Stimulated activated naive CD8-positive, alpha-beta T cell treated with anti-CD3 and anti-CD28 coated beads, Interleukin-15, amount 100 ng/mL, for 72 hours (primary cell): ENCODE measurements at regions not wholly inside any gene's neighbourhood (a gene's known extent, or its start where the extent isn't known, plus 50 kb on each side); places are given as distances from the start of the nearest gene placed in this dataset.
A peak's percentile ranks its signal among the peaks of the same experiment; 100 is the strongest.
"Not testable (repeated sequence)": the region's sequence is repeated elsewhere in the genome, so short reads cannot be mapped to it uniquely, and the experiment has no call there.

Experiments used
- ATAC-seq: fragments of 150-1000 bp; cut with Tn5 transposase; 2 replicates; pipeline ENCODE4 v1.10.0; 2021; ENCODE audit warnings: mild to moderate bottlenecking, moderate library complexity
- DNase-seq, 2 donors: peaks; one replicate each; pipeline ENCODE4 v3.0.0; 2021 to 2022
- H3K27ac Mint-ChIP-seq, 2 donors: one replicate each; pipeline ENCODE4 v1.8.0; 2022; ENCODE audit warnings: mild to moderate bottlenecking in 2 of 2, mixed read lengths in 2 of 2, moderate library complexity in 2 of 2
- H3K27me3 Mint-ChIP-seq: one replicate; pipeline ENCODE4 v1.8.0; 2022; ENCODE audit warnings: mixed read lengths
- H3K4me1 Mint-ChIP-seq: one replicate; pipeline ENCODE4 v1.8.0; 2022; ENCODE audit warnings: mild to moderate bottlenecking, mixed read lengths
- H3K4me3 Mint-ChIP-seq, 2 donors: one replicate each; pipeline ENCODE4 v1.8.0; 2022; ENCODE audit warnings: mild to moderate bottlenecking in 2 of 2, mixed read lengths in 2 of 2, moderate library complexity in 1 of 2
- H3K9me3 Mint-ChIP-seq, 2 donors: one replicate each; pipeline ENCODE4 v1.8.0; 2022; ENCODE audit warnings: mixed read lengths in 2 of 2

DNA sequence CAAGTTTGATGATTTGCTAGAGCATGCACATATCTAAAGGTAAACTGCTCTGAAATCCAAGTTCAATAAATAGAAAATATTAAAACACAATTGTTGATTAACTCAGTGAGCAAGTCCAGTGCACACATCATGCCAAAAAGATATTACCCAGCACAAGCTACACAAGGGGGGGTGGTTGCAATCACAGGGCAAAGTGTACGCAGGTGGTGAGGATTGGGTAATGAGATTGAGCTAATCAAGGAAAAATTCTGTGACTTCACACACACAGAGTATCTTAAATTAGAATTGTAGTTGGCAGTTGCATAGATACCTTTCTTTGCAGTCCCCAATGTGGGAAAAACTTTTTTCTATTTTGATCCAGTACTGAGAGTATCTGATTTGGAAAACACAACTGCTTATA is 156.1 kb upstream of the NTRK2 start:
- no peak overlapping the region for H3K27ac Mint-ChIP-seq
- H3K4me3 Mint-ChIP-seq: no peak overlapping the region
- peaks cover 21% of the 10 kb centered on the region for H3K27me3 Mint-ChIP-seq
- no peaks in the 10 kb centered on the region for H3K4me1 Mint-ChIP-seq
- H3K9me3 Mint-ChIP-seq: peaks cover 0 to 12% of the 10 kb centered on the region in 2 donors
- DNase-seq (no peak), ATAC-seq (no peak)

- Mint-ChIP-seq H3K9me3 (peaks cover 0 to 15% of the 10 kb centered on the region in 2 donors), H3K27ac (no peak overlapping the region), H3K4me1 (no peaks in the 10 kb centered on the region), H3K4me3 (no peak overlapping the region), H3K27me3 (peaks cover 21% of the 10 kb centered on the region)
- DNase-seq: no peak
- ATAC-seq: no peak
These were observed 155.6 kb upstream of the NTRK2 start for GRCh38 chr9:84513979-84514378.

- DNase-seq (no peak), ATAC-seq (no peak)
- Mint-ChIP-seq H3K27ac (peak overlapping the region; percentile 21 to 34), H3K9me3 (peaks cover 2 to 20% of the 10 kb centered on the region in 2 donors), H3K27me3 (peaks cover 21% of the 10 kb centered on the region), H3K4me1 (no peaks in the 10 kb centered on the region), H3K4me3 (no peak overlapping the region)
These were observed 155.1 kb upstream of the NTRK2 start for GRCh38 chr9:84514421-84514820.

DNA sequence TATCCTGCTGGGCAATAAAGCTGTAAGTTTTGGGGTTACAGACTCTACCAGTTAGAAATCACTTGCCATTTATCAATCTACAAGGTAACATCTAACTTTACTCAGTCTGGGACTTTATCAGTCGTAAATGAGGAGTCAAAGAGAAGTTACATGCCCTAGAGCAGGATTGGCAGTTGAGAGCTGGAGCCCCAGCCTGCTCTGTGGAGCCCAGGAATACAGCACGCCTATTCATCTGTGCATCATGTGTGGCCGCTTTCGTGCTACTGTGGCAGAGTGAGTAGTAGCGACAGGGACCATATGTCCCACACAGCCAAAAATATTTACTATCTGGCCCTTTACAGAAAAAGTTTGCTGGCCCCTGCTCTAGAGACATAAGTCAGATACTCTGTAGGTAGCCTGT is 152.5 kb upstream of the NTRK2 start:
- H3K4me3 Mint-ChIP-seq: no peak overlapping the region
- no peak overlapping the region for H3K27ac Mint-ChIP-seq
- H3K4me1 Mint-ChIP-seq: no peaks in the 10 kb centered on the region
- peaks cover 21% of the 10 kb centered on the region for H3K27me3 Mint-ChIP-seq
- peaks cover 4 to 17% of the 10 kb centered on the region in 2 donors for H3K9me3 Mint-ChIP-seq
- no peak for DNase-seq
- ATAC-seq: no peak

DNA sequence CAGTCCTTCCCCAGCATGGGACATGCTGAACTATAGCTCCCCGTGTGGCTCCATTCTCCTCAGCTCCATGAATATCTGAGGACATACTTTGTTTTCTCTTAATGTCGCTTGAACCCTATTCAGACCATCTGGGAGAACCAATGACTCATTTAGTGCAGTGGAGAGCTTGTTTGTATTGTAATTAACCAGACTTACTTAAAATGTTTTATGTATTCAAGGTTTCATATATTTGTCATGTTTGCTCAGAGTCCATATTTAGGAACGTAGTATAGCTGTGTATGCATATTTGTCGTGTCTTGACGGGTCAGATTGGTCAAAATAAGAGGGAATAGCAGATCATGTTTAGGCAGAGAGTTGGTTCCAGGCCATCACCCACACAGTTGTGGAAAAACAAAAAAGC is 150.1 kb upstream of the NTRK2 start:
- H3K27ac Mint-ChIP-seq: no peak overlapping the region
- peaks cover 4 to 17% of the 10 kb centered on the region in 2 donors for H3K9me3 Mint-ChIP-seq
- ATAC-seq (no peak), DNase-seq (no peak)
- no peaks in the 10 kb centered on the region for H3K4me1 Mint-ChIP-seq
- no peak overlapping the region for H3K4me3 Mint-ChIP-seq
- peaks cover 4% of the 10 kb centered on the region for H3K27me3 Mint-ChIP-seq

- H3K27me3 Mint-ChIP-seq: no peaks in the 10 kb centered on the region
- H3K4me1 Mint-ChIP-seq: no peaks in the 10 kb centered on the region
- no peak overlapping the region for H3K4me3 Mint-ChIP-seq
- ATAC-seq (no peak), DNase-seq (no peak)
- H3K9me3 Mint-ChIP-seq: peaks cover 4 to 17% of the 10 kb centered on the region in 2 donors
- H3K27ac Mint-ChIP-seq: no peak overlapping the region
These were observed 148.3 kb upstream of the NTRK2 start for GRCh38 chr9:84521208-84521607.

GRCh38 chr9:84526211-84526610 is 143.3 kb upstream of the NTRK2 start:
- H3K27ac Mint-ChIP-seq, DNase-seq, H3K4me3 Mint-ChIP-seq, H3K27me3 Mint-ChIP-seq, H3K4me1 Mint-ChIP-seq, ATAC-seq: not testable (repeated sequence)
- H3K9me3 Mint-ChIP-seq: peaks cover 12 to 18% of the 10 kb centered on the region in 2 donors

- ATAC-seq: peak; percentile 45
- not testable (repeated sequence) for H3K27me3 Mint-ChIP-seq, H3K27ac Mint-ChIP-seq, H3K4me3 Mint-ChIP-seq, H3K4me1 Mint-ChIP-seq, DNase-seq
- peaks cover 12 to 18% of the 10 kb centered on the region in 2 donors for H3K9me3 Mint-ChIP-seq
These were observed 142.3 kb upstream of the NTRK2 start for GRCh38 chr9:84527060-84527720.

- not testable (repeated sequence) for H3K27me3 Mint-ChIP-seq, ATAC-seq, H3K4me1 Mint-ChIP-seq, H3K4me3 Mint-ChIP-seq, H3K27ac Mint-ChIP-seq, DNase-seq
- peaks cover 13 to 40% of the 10 kb centered on the region in 2 donors for H3K9me3 Mint-ChIP-seq
These were observed 133.6 kb upstream of the NTRK2 start for GRCh38 chr9:84535973-84536372.

GRCh38 chr9:84538879-84539278 is 130.7 kb upstream of the NTRK2 start:
- Mint-ChIP-seq H3K27ac (no peak overlapping the region), H3K4me1 (no peaks in the 10 kb centered on the region), H3K27me3 (peaks cover 9% of the 10 kb centered on the region), H3K4me3 (no peak overlapping the region), H3K9me3 (peaks cover 13 to 27% of the 10 kb centered on the region in 2 donors)
- DNase-seq: no peak
- no peak for ATAC-seq

GRCh38 chr9:84542554-84542953 is 127.0 kb upstream of the NTRK2 start:
- no peak overlapping the region for H3K4me3 Mint-ChIP-seq

DNA sequence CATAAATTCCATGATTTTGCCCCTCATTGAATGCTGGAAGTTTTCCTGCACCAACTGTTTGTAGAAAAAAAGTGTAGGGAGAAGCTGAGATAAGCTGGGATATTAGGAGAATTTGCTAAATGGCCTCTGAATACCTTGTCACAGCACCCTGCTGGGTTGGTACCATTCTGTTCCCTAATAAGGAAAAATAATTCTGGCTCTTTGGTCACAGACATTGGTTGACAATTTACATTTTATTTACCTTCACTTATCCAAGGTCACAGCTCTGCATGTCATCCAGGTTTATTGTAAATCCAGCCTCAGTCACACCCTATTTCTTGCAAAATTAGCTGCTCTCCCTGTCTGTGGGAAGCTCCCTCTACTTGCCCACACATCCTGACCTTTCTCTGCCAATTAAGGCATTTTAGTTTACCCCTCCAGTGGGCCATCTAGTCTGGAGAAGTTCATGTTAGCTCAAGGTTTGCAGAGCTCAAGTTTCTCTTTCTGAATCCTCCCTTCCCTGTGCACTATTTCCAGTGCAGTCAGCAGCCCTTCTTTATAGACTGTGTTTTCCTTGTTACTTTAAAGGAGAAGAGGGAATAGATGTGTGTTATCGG is 115.4 kb upstream of the NTRK2 start:
- no peaks in the 10 kb centered on the region for H3K9me3 Mint-ChIP-seq
- H3K4me1 Mint-ChIP-seq: no peaks in the 10 kb centered on the region
- H3K27me3 Mint-ChIP-seq: peaks cover 23% of the 10 kb centered on the region
- H3K4me3 Mint-ChIP-seq: no peak overlapping the region
- DNase-seq: no peak
- no peak overlapping the region for H3K27ac Mint-ChIP-seq
- no peak for ATAC-seq

More at GRCh38 chr9:84542554-84542953, 127.0 kb upstream of the NTRK2 start:
- ATAC-seq (no peak), DNase-seq (no peak)
- Mint-ChIP-seq H3K27me3 (no peaks in the 10 kb centered on the region), H3K27ac (no peak overlapping the region), H3K9me3 (peaks cover 8% of the 10 kb centered on the region in 2 donors), H3K4me1 (no peaks in the 10 kb centered on the region)

- DNase-seq (no peak), ATAC-seq (no peak)
- no peak overlapping the region for H3K27ac Mint-ChIP-seq
- no peak overlapping the region for H3K4me3 Mint-ChIP-seq
- H3K4me1 Mint-ChIP-seq: no peaks in the 10 kb centered on the region
- peaks cover 23% of the 10 kb centered on the region for H3K27me3 Mint-ChIP-seq
- no peaks in the 10 kb centered on the region for H3K9me3 Mint-ChIP-seq
These were observed 113.0 kb upstream of the NTRK2 start for GRCh38 chr9:84556556-84556955.

GRCh38 chr9:84557751-84558150 is 111.8 kb upstream of the NTRK2 start:
- no peak overlapping the region for H3K27ac Mint-ChIP-seq
- no peak for DNase-seq
- H3K9me3 Mint-ChIP-seq: no peaks in the 10 kb centered on the region
- no peaks in the 10 kb centered on the region for H3K4me1 Mint-ChIP-seq
- H3K27me3 Mint-ChIP-seq: peaks cover 23% of the 10 kb centered on the region
- ATAC-seq: no peak
- H3K4me3 Mint-ChIP-seq: no peak overlapping the region

GRCh38 chr9:84563691-84564090 is 105.8 kb upstream of the NTRK2 start:
- ATAC-seq: no peak
- H3K9me3 Mint-ChIP-seq: no peaks in the 10 kb centered on the region
- peaks cover 5% of the 10 kb centered on the region for H3K27me3 Mint-ChIP-seq
- no peaks in the 10 kb centered on the region for H3K4me1 Mint-ChIP-seq
- no peak for DNase-seq
- H3K4me3 Mint-ChIP-seq: no peak overlapping the region
- no peak overlapping the region for H3K27ac Mint-ChIP-seq

DNA sequence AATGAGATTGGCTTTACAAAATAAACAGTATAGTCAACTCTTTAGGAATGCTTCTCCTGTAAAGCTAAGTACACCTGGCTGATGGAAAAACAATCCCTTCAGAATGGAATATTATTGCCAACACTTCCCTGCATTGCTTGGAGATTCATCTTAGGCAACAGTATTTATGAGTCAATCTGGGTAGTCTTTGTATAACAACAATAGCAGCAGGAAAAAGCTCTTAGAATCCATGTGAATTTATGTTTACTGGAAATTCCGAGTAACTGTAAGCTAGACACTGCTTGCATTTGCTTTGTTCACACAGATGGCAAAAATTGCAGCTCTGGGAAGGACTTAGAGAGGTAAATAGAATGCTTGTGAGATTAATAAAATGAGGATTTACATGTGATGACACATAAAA is 101.7 kb upstream of the NTRK2 start:
- no peak for ATAC-seq
- no peaks in the 10 kb centered on the region for H3K9me3 Mint-ChIP-seq
- H3K27ac Mint-ChIP-seq: no peak overlapping the region
- H3K4me1 Mint-ChIP-seq: no peaks in the 10 kb centered on the region
- H3K4me3 Mint-ChIP-seq: no peak overlapping the region
- no peak for DNase-seq
- H3K27me3 Mint-ChIP-seq: no peaks in the 10 kb centered on the region
